ELF-1 (cell line): ENCODE measurements at regions not wholly inside any gene's neighbourhood (a gene's known extent, or its start where the extent isn't known, plus 50 kb on each side); places are given as distances from the start of the nearest gene placed in this dataset.
"Not testable (repeated sequence)": the region's sequence is repeated elsewhere in the genome, so short reads cannot be mapped to it uniquely, and the experiment has no call there.

ENCODE experiments used
- DNase-seq: peaks from one replicate; pipeline ENCODE4 v3.0.0-alpha.2; 2016; ENCODE audit warnings: low read depth, low spot score

GRCh38 chr21:31536138-31536537 is 123.4 kb upstream of the SOD1 start:
- DNase-seq = no peak

DNA sequence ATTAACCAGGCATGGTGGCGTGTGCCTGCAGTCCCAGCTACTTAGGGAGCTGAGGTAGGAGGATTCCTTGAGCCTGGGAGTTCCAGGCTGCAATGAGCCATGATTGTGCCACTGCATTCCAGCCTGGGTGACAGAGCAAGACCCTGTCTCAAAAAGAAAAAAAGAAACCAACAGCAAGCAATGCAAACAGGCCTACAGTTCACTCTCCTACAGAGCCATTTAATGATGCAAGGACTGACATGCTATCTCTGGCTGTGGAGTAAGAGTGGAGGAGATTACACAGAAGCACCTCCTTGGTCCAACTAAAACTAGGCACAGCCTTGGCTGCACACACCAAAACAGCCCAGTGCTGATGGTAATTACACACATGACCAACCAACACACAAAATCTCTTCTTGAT is 127.5 kb upstream of the SOD1 start:
- no peak for DNase-seq

GRCh38 chr21:31530897-31531705 is 128.4 kb upstream of the SOD1 start:
- DNase-seq = no peak

DNA sequence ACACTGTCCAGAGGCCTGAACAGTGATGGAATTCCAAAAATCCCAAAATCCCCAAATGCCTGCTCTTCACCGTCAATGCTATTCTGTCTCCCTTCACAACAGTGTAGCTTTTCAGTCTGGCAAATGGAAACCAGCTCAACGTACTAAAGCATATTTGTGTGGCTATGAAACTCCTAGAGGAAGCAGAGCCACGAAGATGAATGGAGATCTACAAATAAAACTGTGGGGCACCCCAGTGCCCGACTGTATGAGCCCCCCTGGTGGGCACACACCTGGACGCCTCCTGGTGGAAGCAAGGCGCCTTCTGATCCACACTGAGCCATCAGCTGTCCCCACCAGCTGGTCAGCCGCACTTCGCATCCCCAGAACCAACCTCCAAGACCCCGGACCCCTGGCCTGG is 129.1 kb upstream of the SOD1 start:
- DNase-seq = no peak

DNA sequence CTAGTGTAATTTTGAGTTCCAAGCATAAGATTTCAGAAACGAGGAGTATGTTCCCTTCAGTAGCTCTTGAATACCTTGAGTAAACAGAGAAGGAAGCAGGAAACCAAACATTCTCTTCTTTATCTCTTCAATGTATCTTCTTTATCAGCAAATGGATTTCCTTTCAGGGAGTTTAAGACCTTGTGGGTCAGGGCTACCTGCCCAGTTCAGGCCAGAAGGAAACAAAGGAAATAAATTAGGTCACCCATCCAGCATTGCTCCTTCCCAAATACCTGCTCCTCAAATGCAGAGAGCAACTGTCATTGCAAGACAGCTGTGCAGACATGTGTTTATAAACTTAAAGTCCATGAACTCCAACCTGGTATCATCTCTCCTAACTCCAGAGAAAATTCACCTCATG is 130.1 kb upstream of the SOD1 start:
- DNase-seq = no peak

DNA sequence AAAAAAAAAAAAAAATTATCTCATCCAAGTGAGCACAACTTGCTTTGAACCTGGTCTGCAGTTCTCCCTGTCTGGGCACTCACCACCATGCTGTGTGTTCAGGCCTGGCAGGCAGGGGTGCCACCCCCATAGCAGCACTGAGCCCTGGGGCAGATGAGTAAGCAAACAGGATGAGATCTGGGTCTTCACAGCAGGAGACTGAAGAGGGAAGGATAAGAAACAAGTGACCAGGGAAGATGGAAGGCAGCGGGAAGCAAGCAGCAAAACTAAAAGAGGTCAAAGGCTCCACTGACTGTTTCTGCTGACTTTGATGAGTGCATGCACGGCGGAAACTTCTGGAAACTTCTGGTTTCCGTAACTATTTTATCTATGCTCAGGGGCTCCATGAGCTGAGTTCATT is 133.5 kb upstream of the SOD1 start:
- peak; percentile 73 for DNase-seq

GRCh38 chr21:31524140-31524539 is 135.4 kb upstream of the SOD1 start:
- peak; percentile 89 for DNase-seq

GRCh38 chr21:31521515-31521914 is 138.0 kb upstream of the SOD1 start:
- no peak for DNase-seq

DNA sequence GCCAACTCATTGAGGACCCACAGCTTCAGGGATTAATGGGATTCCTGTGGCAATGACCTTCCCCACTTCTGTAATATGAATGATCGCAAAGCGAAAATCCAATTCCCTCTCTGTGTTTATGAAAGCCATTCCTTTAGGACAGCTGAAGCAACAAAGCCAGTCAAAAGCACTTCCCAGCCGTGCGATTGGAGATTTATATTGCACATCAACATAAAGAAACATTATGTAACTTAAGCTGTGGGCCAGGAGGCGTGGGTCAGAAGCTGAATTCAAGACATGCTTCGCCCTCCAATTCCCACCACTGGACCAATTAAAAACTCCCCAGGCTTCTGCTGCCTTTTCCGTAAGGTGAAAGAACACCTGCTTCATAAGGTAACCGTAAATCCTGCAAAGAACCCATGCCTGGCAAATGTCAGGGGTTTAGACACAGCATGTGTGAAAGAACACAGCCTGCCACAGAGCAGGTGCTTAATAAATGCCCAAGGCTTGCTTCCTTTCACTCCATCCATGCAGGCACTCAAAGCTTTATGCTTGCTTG is 138.9 kb upstream of the SOD1 start:
- no peak for DNase-seq

- DNase-seq = no peak
These were observed 140.9 kb upstream of the SOD1 start for GRCh38 chr21:31518580-31518979.

- DNase-seq = no peak
These were observed 141.7 kb upstream of the SOD1 start for GRCh38 chr21:31517664-31518414.

DNA sequence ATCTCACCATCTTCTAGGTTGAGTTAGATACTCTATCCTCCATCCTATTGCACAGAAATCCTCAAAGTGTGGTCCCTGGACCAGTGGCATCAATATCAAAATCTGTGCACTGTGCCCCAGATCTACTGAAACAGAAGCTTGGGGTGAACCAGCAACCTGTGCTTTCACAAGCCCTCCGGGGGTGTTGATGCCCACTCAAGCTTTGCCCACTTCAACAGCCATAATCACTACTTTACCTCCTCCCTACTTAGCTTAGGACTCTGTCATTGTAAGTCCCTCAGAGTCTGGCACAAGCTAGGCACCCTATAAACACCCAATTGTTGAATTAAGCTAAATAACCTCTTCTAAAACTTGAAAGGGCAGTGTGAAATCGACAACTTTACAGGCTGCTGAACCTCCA is 144.2 kb upstream of the SOD1 start:
- no peak for DNase-seq

- DNase-seq = peak; percentile 61
These were observed 144.9 kb upstream of the SOD1 start for GRCh38 chr21:31514598-31514997.

- DNase-seq = not testable (repeated sequence)
These were observed 146.0 kb upstream of the SOD1 start for GRCh38 chr21:31513541-31513940.

DNA sequence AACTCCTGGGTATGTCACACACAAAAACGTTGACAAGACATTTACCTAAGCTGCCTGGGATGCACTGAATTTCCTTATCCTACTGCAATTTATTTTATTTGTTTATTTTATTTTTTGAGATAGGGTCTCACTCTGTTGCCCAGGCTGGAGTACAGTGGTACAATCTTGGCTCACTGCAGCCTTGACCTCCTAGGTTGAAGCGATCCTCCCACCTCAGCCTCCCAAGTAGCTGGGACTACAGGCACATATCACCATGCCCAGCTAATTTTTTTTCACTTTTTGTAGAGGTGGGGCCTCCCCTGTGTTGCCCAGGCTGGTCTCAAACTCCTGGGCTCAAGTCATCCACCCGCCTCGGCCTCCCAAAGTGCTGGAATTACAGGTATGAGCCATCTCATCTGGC is 147.5 kb upstream of the SOD1 start:
- not testable (repeated sequence) for DNase-seq

DNA sequence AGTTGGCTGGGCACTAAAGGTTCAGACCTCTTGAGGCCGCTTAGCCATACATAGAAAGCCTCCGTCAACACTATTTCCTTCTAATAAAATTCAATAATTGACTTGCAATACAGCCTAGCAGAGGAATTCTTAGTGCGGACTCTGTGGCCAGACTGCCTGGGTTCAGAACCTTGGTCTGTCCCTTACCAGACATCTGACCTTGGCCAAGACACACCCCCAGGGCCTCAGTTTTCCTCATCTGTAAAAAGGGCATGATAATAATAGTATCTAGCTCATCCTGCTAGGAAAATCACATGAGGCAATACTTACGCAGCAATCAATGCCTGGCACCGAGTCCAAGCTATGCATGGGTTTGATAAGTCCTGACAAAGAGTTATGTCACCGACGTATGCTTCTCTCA is 148.2 kb upstream of the SOD1 start:
- DNase-seq = no peak

GRCh38 chr21:31509194-31510017 is 150.1 kb upstream of the SOD1 start:
- DNase-seq = peak; percentile 93

DNA sequence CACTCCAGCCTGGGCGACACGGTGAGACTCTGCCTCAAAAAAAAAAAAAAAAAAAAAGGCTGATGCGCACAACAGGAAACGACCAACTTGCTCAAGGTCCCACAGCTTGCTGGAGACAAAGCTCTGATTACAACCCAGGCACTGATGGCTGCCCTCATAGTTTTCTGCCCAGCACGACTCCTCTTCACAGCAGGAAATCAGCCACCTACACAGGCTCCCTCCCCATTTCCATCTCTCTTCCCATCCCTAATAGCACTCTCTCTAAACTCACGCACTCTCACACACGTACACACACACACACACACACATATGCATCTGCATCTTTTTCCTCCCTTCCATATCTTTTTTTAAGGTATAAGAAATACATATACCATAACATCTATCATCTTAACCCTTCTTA is 153.5 kb upstream of the SOD1 start:
- DNase-seq = no peak

DNA sequence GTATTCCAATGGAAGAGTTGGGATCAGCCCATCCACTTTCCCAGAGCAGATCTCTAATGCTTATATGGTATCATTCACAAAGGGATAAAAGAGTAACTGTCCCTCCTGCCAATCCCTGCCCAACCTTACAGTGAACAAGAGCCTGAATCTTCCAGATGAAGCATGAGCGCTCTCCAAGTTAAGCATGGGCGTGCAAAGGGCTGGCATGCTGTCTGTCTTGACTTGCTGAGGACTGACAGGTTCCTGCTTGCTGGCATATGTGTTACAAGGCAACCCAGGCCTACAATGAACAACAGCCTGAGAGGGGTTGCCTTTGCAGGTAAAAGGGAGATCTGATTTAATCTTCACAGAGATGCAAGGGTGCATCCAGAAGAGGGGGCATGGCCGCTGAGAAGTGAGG is 155.6 kb upstream of the SOD1 start:
- DNase-seq = no peak

DNA sequence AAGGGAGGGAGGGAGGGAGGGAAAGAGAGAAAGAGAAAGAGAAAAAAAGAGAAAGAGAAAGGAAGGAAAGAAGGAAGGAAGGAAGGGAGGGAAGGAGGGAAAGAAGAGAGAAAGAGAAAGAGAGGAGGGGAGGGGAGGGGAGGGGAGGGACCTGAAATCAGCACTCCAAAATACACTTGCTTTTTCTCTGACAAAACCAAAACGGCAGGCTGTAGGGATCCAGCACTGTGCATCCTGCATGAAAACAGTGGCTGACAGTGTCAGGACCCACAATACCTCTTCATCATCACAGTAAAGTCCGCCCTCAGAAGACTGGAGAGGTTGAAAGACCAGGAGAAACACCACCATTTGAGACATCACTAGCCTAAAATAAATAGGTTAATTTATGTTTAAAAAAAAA is 156.0 kb upstream of the SOD1 start:
- DNase-seq = no peak

GRCh38 chr21:31502537-31503143 is 156.9 kb upstream of the SOD1 start:
- no peak for DNase-seq

- DNase-seq = no peak
These were observed 157.6 kb upstream of the SOD1 start for GRCh38 chr21:31501926-31502325.
